Tibial nerve (tissue), 4 donors: ENCODE measurements at regions not wholly inside any gene's neighbourhood (a gene's known extent, or its start where the extent isn't known, plus 50 kb on each side); places are given as distances from the start of the nearest gene placed in this dataset.

Experiments used
- DNase-seq, 2 donors: peaks; one replicate each; pipeline ENCODE4 v3.0.0-alpha.2; 2019; ENCODE audit warnings: low spot score in 2 of 2
- H3K27ac ChIP-seq, 4 donors: fragments of 200-600 bp; sonication (generic) in 3 of 4; one replicate each; pipeline ENCODE4 v1.5.1; 2017 to 2019; ENCODE audit warnings: mild to moderate bottlenecking in 1 of 4
- H3K27me3 ChIP-seq, 2 donors: fragments of 200-600 bp; sonication (generic) in 1 of 2; one replicate each; pipeline versions ENCODE4 v1.5.1 to v1.6.0; 2017 to 2019
- H3K36me3 ChIP-seq, 3 donors: fragments of 200-600 bp; sonication (generic); one replicate each; pipeline ENCODE4 v1.5.1; 2018 to 2019
- H3K4me1 ChIP-seq, 4 donors: fragments of 200-600 bp; sonication (generic) in 3 of 4; one replicate each; pipeline ENCODE4 v1.5.1; 2017 to 2019
- H3K4me3 ChIP-seq, 4 donors: fragments of 200-600 bp; sonication (generic) in 3 of 4; one replicate each; pipeline ENCODE4 v1.5.1; 2017 to 2019; ENCODE audit warnings: mild to moderate bottlenecking in 1 of 4, moderate library complexity in 1 of 4
- H3K9me3 ChIP-seq, 4 donors: fragments of 200-600 bp; sonication (generic) in 3 of 4; one replicate each; pipeline ENCODE4 v1.5.1; 2017 to 2019
- EP300 ChIP-seq, 2 donors: sonication (generic); formaldehyde crosslinking; IDR thresholded peaks; one replicate each; pipeline ENCODE4 v1.6.1; 2017; ENCODE audit warnings: antibody characterized with exemption in 2 of 2, mild to moderate bottlenecking in 1 of 2
- POLR2A ChIP-seq, 2 donors: fragments of 450-650 bp; IDR thresholded peaks; one replicate each; pipeline ENCODE4 v1.6.1; 2017; ENCODE audit warnings: antibody characterized with exemption in 2 of 2, mild to moderate bottlenecking in 2 of 2, moderate library complexity in 2 of 2
- WGBS, 2 donors: methylation state at CpG; one replicate each; pipeline ENCODE4 v1.1.5; 2018; 5-methylcytosine and 5-hydroxymethylcytosine counted together
- TF ChIP-seq, protein P1 (sequence below), 5 experiments: fragments of 200-600 bp in 3 of 5; fragments of 450-650 bp in 2 of 5; sonication (generic) in 3 of 5; IDR thresholded peaks; one replicate each; pipeline ENCODE4 v1.5.1; 2016 to 2019; ENCODE audit warnings: antibody characterized with exemption in 5 of 5, mild to moderate bottlenecking in 3 of 5, moderate library complexity in 2 of 5

DNA sequence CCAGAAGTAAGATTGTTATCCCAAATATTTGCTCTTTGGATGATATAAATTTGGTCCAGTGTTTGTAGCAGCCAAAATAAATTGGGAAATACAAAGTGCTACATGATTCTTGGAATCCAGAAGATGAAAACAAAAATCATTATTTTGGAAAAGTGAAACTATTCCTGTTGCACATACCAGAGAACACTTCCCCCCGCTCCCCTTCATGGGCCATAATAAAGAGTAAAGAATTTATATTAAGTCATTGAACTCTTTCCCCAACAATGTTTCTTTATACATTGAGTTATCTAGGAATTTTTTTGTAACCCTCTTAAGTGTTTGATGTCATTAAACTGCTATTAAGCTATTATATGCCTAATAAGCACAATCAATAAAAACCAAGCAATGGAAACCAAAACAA lies 490.4 kb upstream of the HS3ST5 start:
- TF ChIP-seq POLR2A (IDR thresholded peaks at IDR 0.05) (no peak), EP300 (IDR thresholded peaks at IDR 0.05) (no peak)
- TF ChIP-seq, protein P1, sequence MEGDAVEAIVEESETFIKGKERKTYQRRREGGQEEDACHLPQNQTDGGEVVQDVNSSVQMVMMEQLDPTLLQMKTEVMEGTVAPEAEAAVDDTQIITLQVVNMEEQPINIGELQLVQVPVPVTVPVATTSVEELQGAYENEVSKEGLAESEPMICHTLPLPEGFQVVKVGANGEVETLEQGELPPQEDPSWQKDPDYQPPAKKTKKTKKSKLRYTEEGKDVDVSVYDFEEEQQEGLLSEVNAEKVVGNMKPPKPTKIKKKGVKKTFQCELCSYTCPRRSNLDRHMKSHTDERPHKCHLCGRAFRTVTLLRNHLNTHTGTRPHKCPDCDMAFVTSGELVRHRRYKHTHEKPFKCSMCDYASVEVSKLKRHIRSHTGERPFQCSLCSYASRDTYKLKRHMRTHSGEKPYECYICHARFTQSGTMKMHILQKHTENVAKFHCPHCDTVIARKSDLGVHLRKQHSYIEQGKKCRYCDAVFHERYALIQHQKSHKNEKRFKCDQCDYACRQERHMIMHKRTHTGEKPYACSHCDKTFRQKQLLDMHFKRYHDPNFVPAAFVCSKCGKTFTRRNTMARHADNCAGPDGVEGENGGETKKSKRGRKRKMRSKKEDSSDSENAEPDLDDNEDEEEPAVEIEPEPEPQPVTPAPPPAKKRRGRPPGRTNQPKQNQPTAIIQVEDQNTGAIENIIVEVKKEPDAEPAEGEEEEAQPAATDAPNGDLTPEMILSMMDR (IDR thresholded peaks at IDR 0.05) = no peak

DNA sequence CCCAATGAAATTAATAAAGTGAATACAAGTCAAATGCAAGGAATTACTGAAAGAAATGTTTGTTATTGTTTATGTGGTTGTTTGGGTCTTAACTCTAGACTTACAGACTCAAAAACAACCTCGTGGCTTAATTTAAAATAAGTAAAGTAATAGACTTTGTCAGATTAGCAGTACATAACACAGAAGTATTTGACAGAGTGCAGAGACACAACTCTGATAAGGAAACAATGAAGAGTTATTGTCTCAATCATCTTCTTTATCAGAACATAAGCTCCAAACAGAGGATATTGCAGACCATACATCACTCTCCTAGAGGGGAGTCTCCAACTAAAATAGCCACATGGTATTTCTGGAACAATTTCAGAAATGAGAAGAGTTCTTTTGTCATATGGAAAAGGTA lies 487.7 kb upstream of the HS3ST5 start:
- H3K27me3 ChIP-seq = no peaks in the 10 kb centered on the region
- no peak for DNase-seq
- no peak overlapping the region for H3K27ac ChIP-seq
- no peaks in the 10 kb centered on the region for H3K9me3 ChIP-seq
- no peak overlapping the region for H3K4me3 ChIP-seq
- H3K36me3 ChIP-seq = no peaks in the 10 kb centered on the region
- WGBS, 2 donors = 71 to 72% methylated on average over 1 of the region's 1 CpG
- TF ChIP-seq, protein P1 (IDR thresholded peaks at IDR 0.05) = no peak
- TF ChIP-seq POLR2A (IDR thresholded peaks at IDR 0.05) (no peak), EP300 (IDR thresholded peaks at IDR 0.05) (no peak)
- H3K4me1 ChIP-seq = no peaks in the 10 kb centered on the region

More for the DNA sequence above, 490.4 kb upstream of the HS3ST5 start:
- Histone ChIP-seq H3K9me3 (no peaks in the 10 kb centered on the region), H3K4me3 (no peak overlapping the region), H3K36me3 (no peaks in the 10 kb centered on the region), H3K4me1 (no peaks in the 10 kb centered on the region), H3K27ac (no peak overlapping the region), H3K27me3 (no peaks in the 10 kb centered on the region)
- WGBS, 2 donors = 63 to 72% methylated on average over 1 of the region's 1 CpG
- DNase-seq = no peak

DNA sequence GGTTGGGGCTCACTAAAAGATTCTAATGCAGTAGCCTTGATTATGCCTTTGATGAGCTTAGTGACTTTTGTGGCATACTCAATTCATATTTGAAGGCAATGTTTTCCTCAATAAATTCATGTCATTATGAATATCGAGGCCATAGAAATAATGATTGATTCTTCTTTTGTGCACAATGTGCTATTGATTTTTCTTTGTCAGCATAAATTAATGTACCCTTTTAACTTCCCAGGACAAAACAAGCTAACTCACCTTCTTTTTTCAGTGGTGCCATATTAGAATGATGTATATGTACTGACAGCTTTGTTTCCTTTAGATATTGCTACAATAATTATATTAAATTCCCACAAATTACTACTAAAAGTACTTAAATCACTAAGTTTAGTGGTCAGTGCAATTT lies 484.3 kb upstream of the HS3ST5 start:
- Histone ChIP-seq H3K27me3 (no peaks in the 10 kb centered on the region), H3K4me1 (no peaks in the 10 kb centered on the region), H3K36me3 (no peaks in the 10 kb centered on the region), H3K27ac (no peak overlapping the region), H3K4me3 (no peak overlapping the region), H3K9me3 (no peaks in the 10 kb centered on the region)
- TF ChIP-seq EP300 (IDR thresholded peaks at IDR 0.05) = no peak
- TF ChIP-seq POLR2A (IDR thresholded peaks at IDR 0.05) = no peak
- TF ChIP-seq, protein P1 (IDR thresholded peaks at IDR 0.05) = no peak
- DNase-seq = no peak
- 58 to 69% methylated on average over 1 of the region's 1 CpG for WGBS, 2 donors

DNA sequence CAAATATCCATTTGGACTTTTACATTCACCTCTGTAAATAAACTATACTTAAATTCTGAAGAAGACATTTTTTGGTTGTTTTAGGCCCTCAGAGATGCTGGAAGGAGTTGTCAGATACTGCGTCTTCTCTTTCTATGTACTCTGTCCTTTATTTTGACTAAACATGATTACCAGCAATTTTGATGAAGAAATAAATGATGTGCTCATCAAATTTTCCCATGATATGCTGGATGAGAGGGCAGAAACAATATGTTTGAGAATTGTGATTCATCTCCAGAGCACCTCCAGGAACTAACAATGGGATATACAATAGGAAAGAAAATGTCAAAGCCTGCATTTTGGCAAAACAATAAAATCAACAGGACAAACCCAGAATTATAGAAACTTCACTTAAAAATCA lies 481.6 kb upstream of the HS3ST5 start:
- Histone ChIP-seq H3K27ac (no peak overlapping the region), H3K4me1 (no peaks in the 10 kb centered on the region), H3K9me3 (no peaks in the 10 kb centered on the region), H3K4me3 (no peak overlapping the region), H3K27me3 (no peaks in the 10 kb centered on the region), H3K36me3 (no peaks in the 10 kb centered on the region)
- WGBS, 2 donors = 91 to 92% methylated on average over 1 of the region's 1 CpG
- TF ChIP-seq EP300 (IDR thresholded peaks at IDR 0.05) = no peak
- TF ChIP-seq, protein P1 (IDR thresholded peaks at IDR 0.05) = no peak
- TF ChIP-seq POLR2A (IDR thresholded peaks at IDR 0.05) = no peak
- no peak for DNase-seq

DNA sequence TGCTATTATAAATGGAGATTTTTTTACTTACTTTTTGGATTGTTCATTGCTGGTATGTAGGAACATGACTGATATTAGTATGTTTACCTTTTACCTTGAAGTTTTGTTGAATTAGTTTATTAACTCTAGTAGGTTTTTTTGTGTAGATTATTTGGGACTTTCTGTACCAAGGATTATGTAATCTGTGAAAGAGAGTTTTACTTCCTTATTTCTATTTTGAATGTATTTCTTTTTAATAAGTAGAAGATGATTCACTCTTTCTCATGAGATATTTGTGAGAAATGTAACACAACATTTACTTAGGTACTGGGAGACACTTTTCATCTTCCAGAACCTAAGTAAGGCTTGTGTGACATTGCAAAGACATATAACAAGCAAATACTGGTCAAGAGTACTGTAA lies 473.9 kb upstream of the HS3ST5 start:
- no peak for TF ChIP-seq POLR2A (IDR thresholded peaks at IDR 0.05)
- TF ChIP-seq, protein P1 (IDR thresholded peaks at IDR 0.05) = no peak
- no peak for TF ChIP-seq EP300 (IDR thresholded peaks at IDR 0.05)
- no peak overlapping the region for H3K27ac ChIP-seq
- no peaks in the 10 kb centered on the region for H3K4me1 ChIP-seq
- H3K9me3 ChIP-seq = no peaks in the 10 kb centered on the region
- no peaks in the 10 kb centered on the region for H3K36me3 ChIP-seq
- no peak overlapping the region for H3K4me3 ChIP-seq
- no peak for DNase-seq
- H3K27me3 ChIP-seq = no peaks in the 10 kb centered on the region
